OCI-LY3 (cell line): ENCODE measurements at regions not wholly inside any gene's neighbourhood (a gene's known extent, or its start where the extent isn't known, plus 50 kb on each side); places are given as distances from the start of the nearest gene placed in this dataset.
"Not testable (repeated sequence)": the region's sequence is repeated elsewhere in the genome, so short reads cannot be mapped to it uniquely, and the experiment has no call there.

Experiments used
- H2AFZ ChIP-seq: fragments of 200-600, 300-600 bp; shearing (Covaris generic); 2 replicates; pipeline ENCODE4 v1.6.0; 2014; ENCODE audit warnings: antibody characterized with exemption, low read depth, low read length
- H3K27ac ChIP-seq: fragments of 200-600, 300-600 bp; sonication (generic); 2 replicates; pipeline ENCODE4 v1.5.1; 2014; ENCODE audit warnings: mild to moderate bottlenecking, low read length, moderate library complexity, mixed read lengths
- H3K27me3 ChIP-seq: fragments of 200-600, 300-600 bp; sonication (generic); 2 replicates; pipeline ENCODE4 v1.6.1; 2014; ENCODE audit warnings: low read depth, low read length, mixed read lengths
- H3K36me3 ChIP-seq: fragments of 200-600, 300-600 bp; sonication (generic); replicated peaks from 2 replicates; pipeline ENCODE3; 2014; ENCODE audit warnings: low read depth, low read length, mixed read lengths
- H3K4me1 ChIP-seq: fragments of 300-600, 200-600 bp; sonication (generic); 2 replicates; pipeline ENCODE4 v1.6.1; 2014; ENCODE audit warnings: low read length, mixed read lengths
- H3K4me2 ChIP-seq: fragments of 200-600, 300-600 bp; sonication (generic); 2 replicates; pipeline ENCODE4 v1.6.1; 2014; ENCODE audit warnings: low read length, mixed read lengths
- H3K4me3 ChIP-seq: fragments of 300-600, 200-600 bp; sonication (generic); 2 replicates; pipeline ENCODE4 v1.5.1; 2014; ENCODE audit warnings: antibody characterized with exemption, mild to moderate bottlenecking, low read length, moderate library complexity
- H3K79me2 ChIP-seq: fragments of 300-600, 200-600 bp; shearing (Covaris generic); 2 replicates; pipeline ENCODE4 v1.6.1; 2014; ENCODE audit warnings: mild to moderate bottlenecking, low read length, mixed read lengths
- H3K9ac ChIP-seq: fragments of 300-600, 200-600 bp; shearing (Covaris generic); 2 replicates; pipeline ENCODE4 v1.6.0; 2014; ENCODE audit warnings: mild to moderate bottlenecking, low read length, moderate library complexity
- H3K9me3 ChIP-seq: fragments of 200-600, 300-600 bp; shearing (Covaris generic); 2 replicates; pipeline ENCODE4 v1.6.1; 2014; ENCODE audit warnings: low read length, mixed read lengths; ENCODE audit not compliant: insufficient read depth
- H4K20me1 ChIP-seq: fragments of 200-600, 300-600 bp; sonication (generic); 2 replicates; pipeline ENCODE4 v1.6.1; 2016; ENCODE audit warnings: low read length, mixed read lengths; ENCODE audit not compliant: insufficient read depth

GRCh38 chr21:9024006-9024767 is 1497.2 kb upstream of the TPTE start:
- not testable (repeated sequence) for H3K36me3 ChIP-seq, H3K4me2 ChIP-seq

GRCh38 chr21:9026729-9027416 is 1494.5 kb upstream of the TPTE start:
- H3K9me3 ChIP-seq, H2AFZ ChIP-seq, H3K27me3 ChIP-seq, H3K36me3 ChIP-seq, H3K4me2 ChIP-seq, H3K27ac ChIP-seq, H3K4me1 ChIP-seq, H4K20me1 ChIP-seq, H3K4me3 ChIP-seq, H3K79me2 ChIP-seq, H3K9ac ChIP-seq: not testable (repeated sequence)

More at GRCh38 chr21:9024006-9024767, 1497.2 kb upstream of the TPTE start:
- not testable (repeated sequence) for H3K9ac ChIP-seq, H3K4me1 ChIP-seq, H3K4me3 ChIP-seq, H3K27ac ChIP-seq, H4K20me1 ChIP-seq, H2AFZ ChIP-seq, H3K79me2 ChIP-seq, H3K27me3 ChIP-seq, H3K9me3 ChIP-seq

GRCh38 chr21:9027417-9027800 is 1494.0 kb upstream of the TPTE start:
- not testable (repeated sequence) for H3K9me3 ChIP-seq, H3K79me2 ChIP-seq, H3K9ac ChIP-seq, H3K27ac ChIP-seq, H3K4me3 ChIP-seq, H3K4me1 ChIP-seq, H2AFZ ChIP-seq, H4K20me1 ChIP-seq, H3K27me3 ChIP-seq, H3K4me2 ChIP-seq, H3K36me3 ChIP-seq

- H3K4me1 ChIP-seq, H3K27ac ChIP-seq, H3K79me2 ChIP-seq, H3K9ac ChIP-seq, H3K27me3 ChIP-seq, H3K9me3 ChIP-seq, H4K20me1 ChIP-seq, H3K36me3 ChIP-seq, H2AFZ ChIP-seq, H3K4me2 ChIP-seq, H3K4me3 ChIP-seq: not testable (repeated sequence)
These were observed 1492.6 kb upstream of the TPTE start for GRCh38 chr21:9028624-9029431.

- H3K36me3 ChIP-seq, H3K4me1 ChIP-seq, H3K4me3 ChIP-seq, H3K79me2 ChIP-seq, H3K9me3 ChIP-seq, H3K9ac ChIP-seq, H4K20me1 ChIP-seq, H3K4me2 ChIP-seq, H2AFZ ChIP-seq, H3K27me3 ChIP-seq, H3K27ac ChIP-seq: not testable (repeated sequence)
These were observed 1491.2 kb upstream of the TPTE start for GRCh38 chr21:9030141-9030665.

- H3K36me3 ChIP-seq, H3K79me2 ChIP-seq, H3K4me3 ChIP-seq, H3K27me3 ChIP-seq, H2AFZ ChIP-seq, H3K9ac ChIP-seq, H3K27ac ChIP-seq, H4K20me1 ChIP-seq, H3K4me2 ChIP-seq, H3K9me3 ChIP-seq, H3K4me1 ChIP-seq: not testable (repeated sequence)
These were observed 1489.7 kb upstream of the TPTE start for GRCh38 chr21:9031482-9032374.

- H3K27ac ChIP-seq, H3K4me3 ChIP-seq, H2AFZ ChIP-seq, H3K27me3 ChIP-seq, H3K9me3 ChIP-seq, H3K4me2 ChIP-seq, H3K79me2 ChIP-seq, H3K4me1 ChIP-seq, H3K9ac ChIP-seq, H4K20me1 ChIP-seq, H3K36me3 ChIP-seq: not testable (repeated sequence)
These were observed 1488.8 kb upstream of the TPTE start for GRCh38 chr21:9032547-9032946.

- H3K27me3 ChIP-seq, H4K20me1 ChIP-seq, H3K27ac ChIP-seq, H3K4me1 ChIP-seq, H3K9ac ChIP-seq, H3K79me2 ChIP-seq, H2AFZ ChIP-seq, H3K9me3 ChIP-seq, H3K4me2 ChIP-seq, H3K36me3 ChIP-seq, H3K4me3 ChIP-seq: not testable (repeated sequence)
These were observed 1488.1 kb upstream of the TPTE start for GRCh38 chr21:9033295-9033694.
